GM12892 (cell line): ENCODE measurements at regions not wholly inside any gene's neighbourhood (a gene's known extent, or its start where the extent isn't known, plus 50 kb on each side); places are given as distances from the start of the nearest gene placed in this dataset.

Experiments
- POLR2A ChIP-seq: IDR thresholded peaks from 2 replicates; pipeline ENCODE4 v1.6.1; 2011; ENCODE audit warnings: low read depth, low read length, control low read depth
- POLR2AphosphoS5 ChIP-seq: IDR thresholded peaks from 2 replicates; pipeline ENCODE4 v1.6.1; 2011; ENCODE audit warnings: low read depth, low read length, control low read depth
- TAF1 ChIP-seq: IDR thresholded peaks from 2 replicates; pipeline ENCODE4 v1.6.1; 2011; ENCODE audit warnings: low read depth, mild to moderate bottlenecking, control low read depth, low read length, borderline replicate concordance

DNA sequence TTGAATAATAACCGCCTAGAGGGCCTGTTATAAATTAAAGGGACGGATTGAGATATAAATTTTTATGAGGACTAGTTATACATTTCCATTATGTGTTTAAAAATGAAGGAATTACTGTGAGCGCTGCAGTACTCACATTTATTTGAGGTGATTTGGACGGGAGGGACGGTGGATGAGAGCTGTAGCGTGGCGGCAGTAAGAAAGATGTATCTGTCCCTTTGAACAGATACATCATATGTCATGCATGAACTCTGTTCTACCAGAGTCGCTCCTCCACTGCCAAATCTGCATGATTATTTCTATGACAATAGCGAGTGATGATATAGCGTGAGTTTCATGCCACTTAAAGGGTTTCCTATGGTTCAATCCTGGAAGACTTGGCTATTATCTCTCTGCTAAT lies 538.8 kb downstream of the MCTP2 start:
- TF ChIP-seq POLR2AphosphoS5 (no peak), TAF1 (no peak), POLR2A (no peak)
